ENCODE measurements at regions not wholly inside any gene's neighbourhood (a gene's known extent, or its start where the extent isn't known, plus 50 kb on each side); places are given as distances from the start of the nearest gene placed in this dataset.

GRCh38 chr2:118177884-118178283, 89.6 kb downstream of the INSIG2 start:
- peak; percentile 37 for DNase-seq (ENCODE audit: low read depth)
- TF ChIP-seq POLR2A (IDR thresholded peaks at IDR 0.05; ENCODE audit: extremely low read depth, insufficient read length) (no peak), MYC (IDR thresholded peaks at IDR 0.05; ENCODE audit: low read depth, low read length) (no peak), MAX (IDR thresholded peaks at IDR 0.05; ENCODE audit: low read depth, low read length) (no peak)
- TF ChIP-seq, protein P1, sequence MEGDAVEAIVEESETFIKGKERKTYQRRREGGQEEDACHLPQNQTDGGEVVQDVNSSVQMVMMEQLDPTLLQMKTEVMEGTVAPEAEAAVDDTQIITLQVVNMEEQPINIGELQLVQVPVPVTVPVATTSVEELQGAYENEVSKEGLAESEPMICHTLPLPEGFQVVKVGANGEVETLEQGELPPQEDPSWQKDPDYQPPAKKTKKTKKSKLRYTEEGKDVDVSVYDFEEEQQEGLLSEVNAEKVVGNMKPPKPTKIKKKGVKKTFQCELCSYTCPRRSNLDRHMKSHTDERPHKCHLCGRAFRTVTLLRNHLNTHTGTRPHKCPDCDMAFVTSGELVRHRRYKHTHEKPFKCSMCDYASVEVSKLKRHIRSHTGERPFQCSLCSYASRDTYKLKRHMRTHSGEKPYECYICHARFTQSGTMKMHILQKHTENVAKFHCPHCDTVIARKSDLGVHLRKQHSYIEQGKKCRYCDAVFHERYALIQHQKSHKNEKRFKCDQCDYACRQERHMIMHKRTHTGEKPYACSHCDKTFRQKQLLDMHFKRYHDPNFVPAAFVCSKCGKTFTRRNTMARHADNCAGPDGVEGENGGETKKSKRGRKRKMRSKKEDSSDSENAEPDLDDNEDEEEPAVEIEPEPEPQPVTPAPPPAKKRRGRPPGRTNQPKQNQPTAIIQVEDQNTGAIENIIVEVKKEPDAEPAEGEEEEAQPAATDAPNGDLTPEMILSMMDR (IDR thresholded peaks at IDR 0.05; ENCODE audit: low read depth, low read length) = no peak
- no peak overlapping the region for H3K4me3 ChIP-seq (ENCODE audit: low read depth, low read length)

GRCh38 chr2:118177318-118177717, 89.0 kb downstream of the INSIG2 start:
- DNase-seq (ENCODE audit: low read depth) = no peak
- TF ChIP-seq POLR2A (IDR thresholded peaks at IDR 0.05; ENCODE audit: extremely low read depth, insufficient read length) (no peak), MYC (IDR thresholded peaks at IDR 0.05; ENCODE audit: low read depth, low read length) (no peak), MAX (IDR thresholded peaks at IDR 0.05; ENCODE audit: low read depth, low read length) (no peak)
- TF ChIP-seq, protein P1 (IDR thresholded peaks at IDR 0.05; ENCODE audit: low read depth, low read length) = no peak
- H3K4me3 ChIP-seq (ENCODE audit: low read depth, low read length) = no peak overlapping the region

DNA sequence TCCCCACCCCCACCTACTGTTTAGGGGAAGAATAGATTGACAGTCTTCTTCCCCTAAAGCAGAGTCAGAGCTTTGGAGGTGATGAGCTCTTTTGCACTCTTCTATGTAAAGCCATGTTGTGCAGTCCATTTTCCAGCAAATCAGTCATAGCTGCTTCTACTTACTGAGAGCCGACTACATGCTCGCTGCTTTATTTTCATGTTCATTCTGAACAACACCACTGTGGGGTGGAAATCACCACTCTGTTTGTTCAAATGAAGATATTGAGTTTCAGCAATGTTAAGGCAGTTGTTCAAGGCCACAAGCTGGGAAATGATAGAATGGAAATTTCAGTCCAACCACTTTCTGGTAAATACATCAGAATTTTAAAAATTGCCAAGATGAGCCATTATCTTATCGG, 88.3 kb downstream of the INSIG2 start:
- no peak overlapping the region for H3K4me3 ChIP-seq (ENCODE audit: low read depth, low read length)
- TF ChIP-seq MYC (IDR thresholded peaks at IDR 0.05; ENCODE audit: low read depth, low read length) = no peak
- TF ChIP-seq MAX (IDR thresholded peaks at IDR 0.05; ENCODE audit: low read depth, low read length) = no peak
- TF ChIP-seq, protein P1 (IDR thresholded peaks at IDR 0.05; ENCODE audit: low read depth, low read length) = no peak
- no peak for TF ChIP-seq POLR2A (IDR thresholded peaks at IDR 0.05; ENCODE audit: extremely low read depth, insufficient read length)
- no peak for DNase-seq (ENCODE audit: low read depth)

- TF ChIP-seq MYC (IDR thresholded peaks at IDR 0.05; ENCODE audit: low read depth, low read length) (no peak), POLR2A (IDR thresholded peaks at IDR 0.05; ENCODE audit: extremely low read depth, insufficient read length) (no peak), MAX (IDR thresholded peaks at IDR 0.05; ENCODE audit: low read depth, low read length) (no peak)
- TF ChIP-seq, protein P1 (IDR thresholded peaks at IDR 0.05; ENCODE audit: low read depth, low read length) = no peak
- DNase-seq (ENCODE audit: low read depth) = no peak
- H3K4me3 ChIP-seq (ENCODE audit: low read depth, low read length) = no peak overlapping the region
Observed at GRCh38 chr2:118171546-118171945, 83.3 kb downstream of the INSIG2 start.

GRCh38 chr2:118169359-118170005, 81.2 kb downstream of the INSIG2 start:
- no peak for DNase-seq (ENCODE audit: low read depth)
- no peak overlapping the region for H3K4me3 ChIP-seq (ENCODE audit: low read depth, low read length)
- TF ChIP-seq, protein P1 (IDR thresholded peaks at IDR 0.05; ENCODE audit: low read depth, low read length) = no peak
- no peak for TF ChIP-seq POLR2A (IDR thresholded peaks at IDR 0.05; ENCODE audit: extremely low read depth, insufficient read length)
- TF ChIP-seq MYC (IDR thresholded peaks at IDR 0.05; ENCODE audit: low read depth, low read length) = no peak
- TF ChIP-seq MAX (IDR thresholded peaks at IDR 0.05; ENCODE audit: low read depth, low read length) = no peak
